WI38 (cell line): ENCODE measurements at regions not wholly inside any gene's neighbourhood (a gene's known extent, or its start where the extent isn't known, plus 50 kb on each side); places are given as distances from the start of the nearest gene placed in this dataset.

ENCODE experiments used
- H3K4me3 ChIP-seq: 2 replicates; pipeline ENCODE4 v1.5.1; 2011; ENCODE audit warnings: low read depth, mild to moderate bottlenecking, control low read depth, low read length
- CTCF ChIP-seq: IDR thresholded peaks from 2 replicates; pipeline ENCODE4 v1.5.1; 2012; ENCODE audit warnings: low read depth, mild to moderate bottlenecking, control low read depth, low read length

DNA sequence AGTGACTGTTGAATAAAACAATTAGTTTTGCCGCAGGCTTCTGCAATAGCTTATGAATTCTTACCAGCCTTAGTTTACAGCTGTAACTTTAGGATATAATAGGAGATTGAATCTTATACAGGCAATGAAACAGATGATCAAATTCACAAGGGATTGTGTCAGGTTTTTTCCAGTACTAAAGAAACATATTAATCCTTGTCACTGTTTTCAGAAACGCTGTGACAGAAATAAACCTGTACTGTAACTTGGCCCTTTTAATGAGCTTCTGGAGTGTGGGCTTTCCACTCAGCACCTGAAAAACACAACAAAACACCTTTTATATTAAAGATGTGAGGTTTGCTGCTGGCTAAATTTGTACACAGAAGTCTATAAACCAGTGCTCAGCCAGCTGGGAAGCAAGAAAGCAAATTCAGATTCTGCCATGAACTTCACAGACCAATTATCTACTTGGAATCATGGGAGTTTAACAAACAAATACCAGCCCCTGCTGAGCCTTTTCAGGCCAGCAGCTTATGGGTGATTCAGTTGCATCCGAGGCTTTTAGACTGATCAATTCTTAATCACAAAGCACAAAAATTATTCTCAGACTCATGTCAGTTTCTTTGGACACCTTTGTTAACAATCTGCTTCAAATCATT lies 109.5 kb downstream of the FOXG1 start:
- no peak for TF ChIP-seq CTCF
- H3K4me3 ChIP-seq: no peak overlapping the region

- H3K4me3 ChIP-seq: no peak overlapping the region
- no peak for TF ChIP-seq CTCF
These were observed 110.0 kb downstream of the FOXG1 start for GRCh38 chr14:28876572-28876945.

DNA sequence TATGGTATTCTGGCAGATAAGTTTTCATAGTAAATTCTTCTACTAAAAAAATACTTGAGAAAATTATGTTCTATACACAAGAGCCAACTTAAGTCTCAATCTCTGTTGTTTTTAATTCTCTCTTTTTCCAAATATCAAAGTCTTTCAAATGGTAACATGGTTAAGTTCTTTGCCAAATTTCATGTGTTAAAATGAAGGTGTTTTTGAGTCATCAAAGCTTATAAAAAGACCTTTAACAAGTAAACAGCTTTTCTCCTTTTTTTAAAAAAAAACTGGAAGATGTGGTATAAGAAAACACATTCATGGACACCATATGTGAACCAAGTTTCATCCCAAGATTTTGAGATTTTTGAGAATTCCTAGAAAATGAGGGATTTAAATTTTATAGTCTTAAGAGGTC lies 111.3 kb downstream of the FOXG1 start:
- H3K4me3 ChIP-seq: no peak overlapping the region
- no peak for TF ChIP-seq CTCF

DNA sequence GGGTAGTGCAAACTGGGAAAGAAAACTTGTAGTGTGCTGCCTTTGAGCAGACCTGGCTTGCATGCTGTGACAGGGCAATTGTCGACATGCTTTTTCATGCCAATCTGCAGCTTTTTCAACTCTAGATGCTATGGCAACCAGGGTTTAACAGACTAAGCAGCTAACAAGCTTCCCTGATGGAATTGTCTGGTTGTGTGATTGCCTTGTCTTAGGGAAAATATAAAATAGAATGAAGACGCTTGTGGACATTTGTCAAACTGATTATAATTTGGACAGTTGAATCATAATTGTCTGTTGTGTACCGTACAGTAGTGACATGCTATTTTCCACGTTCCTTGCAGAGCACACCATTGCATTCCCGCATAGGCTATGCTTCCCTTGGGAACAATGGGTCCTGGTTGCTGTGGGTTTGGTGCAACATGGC lies 113.0 kb downstream of the FOXG1 start:
- TF ChIP-seq CTCF: no peak
- no peak overlapping the region for H3K4me3 ChIP-seq

DNA sequence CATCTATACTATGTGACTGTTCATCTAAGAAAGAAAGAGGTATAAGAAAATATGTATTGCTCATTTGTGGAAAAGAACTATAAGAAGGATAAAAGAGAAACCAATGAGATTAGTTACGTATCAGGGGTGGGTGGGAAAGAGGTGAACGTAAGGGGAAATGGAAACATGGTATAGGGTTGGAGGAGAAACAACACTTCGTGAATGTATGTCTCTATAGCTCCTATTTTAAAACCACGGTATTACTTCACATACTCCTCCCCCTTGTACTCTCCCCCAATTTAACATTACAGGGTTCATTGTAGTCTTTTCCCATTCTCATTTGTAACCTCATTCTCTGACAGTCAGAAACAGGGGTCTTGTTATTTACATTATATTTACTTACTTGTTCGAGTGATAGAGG lies 120.4 kb downstream of the FOXG1 start:
- TF ChIP-seq CTCF: no peak
- H3K4me3 ChIP-seq: no peak overlapping the region

DNA sequence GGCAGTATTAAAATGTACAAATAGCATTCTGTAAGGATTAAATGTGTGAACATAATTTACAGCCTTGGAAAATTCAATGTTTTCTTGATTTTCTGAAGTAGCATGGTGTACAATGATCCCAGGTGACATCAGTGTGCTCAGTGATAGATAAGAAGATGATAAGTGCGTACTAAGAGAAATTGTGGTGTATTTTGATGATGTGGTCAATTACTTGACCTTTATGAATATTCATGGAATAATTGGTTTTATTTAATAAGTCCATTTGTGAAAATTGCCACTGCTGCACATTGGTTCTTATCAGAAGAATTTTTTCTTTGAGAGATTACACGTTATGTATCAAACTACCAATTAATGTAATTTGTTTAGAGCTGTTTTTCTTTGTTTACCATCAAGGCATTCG lies 128.8 kb downstream of the FOXG1 start:
- TF ChIP-seq CTCF: no peak
- H3K4me3 ChIP-seq: no peak overlapping the region

DNA sequence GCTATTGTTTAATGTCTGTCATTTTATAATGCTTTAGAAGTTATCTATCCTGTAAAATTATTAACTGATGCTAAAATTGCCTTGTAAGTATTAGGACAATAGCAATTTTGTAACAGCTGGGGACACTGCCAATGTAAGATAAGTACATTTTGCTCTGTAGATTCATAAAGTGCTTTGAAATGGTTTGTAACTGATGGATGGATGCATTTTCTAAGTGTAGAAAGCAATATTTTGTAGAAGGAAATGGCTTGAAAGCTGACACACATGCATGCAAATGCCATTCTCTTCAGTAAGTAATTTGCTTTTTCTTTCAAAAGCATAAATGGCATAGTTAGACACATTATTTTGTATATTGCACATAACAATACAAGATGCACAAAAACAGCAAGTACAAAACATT lies 129.8 kb downstream of the FOXG1 start:
- TF ChIP-seq CTCF: no peak
- no peak overlapping the region for H3K4me3 ChIP-seq
